Mesenchymal stem cell (in vitro differentiated cells and primary cell): ENCODE measurements at regions not wholly inside any gene's neighbourhood (a gene's known extent, or its start where the extent isn't known, plus 50 kb on each side); places are given as distances from the start of the nearest gene placed in this dataset.

Experiments
- DNase-seq: peaks from one replicate; pipeline ENCODE4 v3.0.0-alpha.2; 2013
- H2AFZ ChIP-seq: one replicate; pipeline ENCODE4 v1.6.1; 2013; ENCODE audit warnings: low read depth, mild to moderate bottlenecking, control low read depth, inconsistent platforms, low read length, moderate library complexity
- H2AK5ac ChIP-seq: 2 replicates; pipeline ENCODE4 v1.6.1; 2013; ENCODE audit warnings: low read length, moderate library complexity, mild to moderate bottlenecking, inconsistent platforms; ENCODE audit not compliant: severe bottlenecking
- H2BK120ac ChIP-seq: one replicate; pipeline ENCODE4 v1.6.1; 2013; ENCODE audit warnings: low read depth, mild to moderate bottlenecking, inconsistent platforms, low read length, moderate library complexity
- H2BK12ac ChIP-seq, 2 experiments: one replicate each; pipeline ENCODE4 v1.6.1; 2013; ENCODE audit warnings: inconsistent platforms in 2 of 2, low read length in 2 of 2, mild to moderate bottlenecking in 2 of 2, moderate library complexity in 2 of 2, control low read depth in 1 of 2
- H2BK15ac ChIP-seq: one replicate; pipeline ENCODE4 v1.6.1; 2013; ENCODE audit warnings: mild to moderate bottlenecking, low read depth, inconsistent platforms; ENCODE audit not compliant: poor library complexity, severe bottlenecking
- H2BK5ac ChIP-seq: 2 replicates; pipeline ENCODE4 v1.6.1; 2013; ENCODE audit warnings: low read depth, mild to moderate bottlenecking, low read length, control low read depth, inconsistent platforms; ENCODE audit not compliant: poor library complexity, severe bottlenecking
- H3K14ac ChIP-seq, 2 experiments: one replicate each; pipeline ENCODE4 v1.6.1; 2013; ENCODE audit warnings: inconsistent platforms in 2 of 2, low read length in 2 of 2, control low read depth in 1 of 2, mild to moderate bottlenecking in 1 of 2, moderate library complexity in 1 of 2
- H3K18ac ChIP-seq, 2 experiments: one replicate each; pipeline ENCODE4 v1.6.1; 2013; ENCODE audit warnings: inconsistent platforms in 2 of 2, low read length in 2 of 2, control low read depth in 1 of 2, low read depth in 1 of 2, mild to moderate bottlenecking in 1 of 2
- H3K23ac ChIP-seq, 2 experiments: one replicate each; pipeline ENCODE4 v1.6.1; 2013; ENCODE audit warnings: inconsistent platforms in 2 of 2, low read length in 2 of 2, mild to moderate bottlenecking in 2 of 2, moderate library complexity in 2 of 2, control low read depth in 1 of 2
- H3K27ac ChIP-seq: 2 replicates; pipeline ENCODE4 v1.5.1; 2013; ENCODE audit warnings: mild to moderate bottlenecking, moderate library complexity, low read length, control low read depth, inconsistent platforms; ENCODE audit not compliant: poor library complexity, severe bottlenecking
- H3K27me3 ChIP-seq, 2 experiments: 2 replicates each; pipeline versions ENCODE4 v1.6.1 to v1.7.0; 2013; ENCODE audit warnings: low read length in 2 of 2, mild to moderate bottlenecking in 2 of 2, moderate library complexity in 2 of 2, control low read depth in 1 of 2, inconsistent platforms in 1 of 2; ENCODE audit not compliant: control insufficient read depth in 1 of 2, insufficient read depth in 1 of 2
- H3K36me3 ChIP-seq, 2 experiments: 2 replicates each; pipeline versions ENCODE4 v1.6.1 to v1.7.0; 2013; ENCODE audit warnings: low read length in 2 of 2, control low read depth in 1 of 2, inconsistent platforms in 1 of 2, low read depth in 1 of 2, mild to moderate bottlenecking in 1 of 2; ENCODE audit not compliant: insufficient read depth in 2 of 2, control insufficient read depth in 1 of 2
- H3K4ac ChIP-seq, 2 experiments: one replicate each; pipeline ENCODE4 v1.6.1; 2013; ENCODE audit warnings: inconsistent platforms in 2 of 2, low read length in 2 of 2, mild to moderate bottlenecking in 2 of 2, moderate library complexity in 2 of 2, control low read depth in 1 of 2, low read depth in 1 of 2
- H3K4me1 ChIP-seq: 2 replicates; pipeline ENCODE4 v1.6.1; 2013; ENCODE audit warnings: low read depth, low read length, control low read depth; ENCODE audit not compliant: control insufficient read depth, insufficient read depth
- H3K4me2 ChIP-seq: 2 replicates; pipeline ENCODE4 v1.6.1; 2013; ENCODE audit warnings: low read length, mild to moderate bottlenecking, inconsistent platforms; ENCODE audit not compliant: poor library complexity, severe bottlenecking
- H3K4me3 ChIP-seq, 2 experiments: 2 replicates each; pipeline versions ENCODE4 v1.5.1 to v1.7.0; 2013; ENCODE audit warnings: low read length in 2 of 2, mild to moderate bottlenecking in 2 of 2, control low read depth in 1 of 2, low read depth in 1 of 2; ENCODE audit not compliant: insufficient read depth in 1 of 2
- H3K79me1 ChIP-seq: replicated peaks from 2 replicates; pipeline ENCODE4 v1.6.1; 2013; ENCODE audit warnings: mild to moderate bottlenecking, control low read depth, low read length, inconsistent platforms; ENCODE audit not compliant: poor library complexity, severe bottlenecking
- H3K9ac ChIP-seq: 2 replicates; pipeline ENCODE4 v1.7.0; 2013; ENCODE audit warnings: mild to moderate bottlenecking, low read length, moderate library complexity
- H3K9me3 ChIP-seq: 2 replicates; pipeline ENCODE4 v1.7.0; 2013; ENCODE audit warnings: mild to moderate bottlenecking, low read length; ENCODE audit not compliant: control insufficient read depth
- H4K8ac ChIP-seq: one replicate; pipeline ENCODE4 v1.6.1; 2013; ENCODE audit warnings: inconsistent platforms, mild to moderate bottlenecking, low read length, moderate library complexity
- H4K91ac ChIP-seq: one replicate; pipeline ENCODE4 v1.6.1; 2013; ENCODE audit warnings: mild to moderate bottlenecking, low read length, inconsistent platforms
- whole genome bisulfite sequencing: methylation state at CpG from one replicate; pipeline ENCODE4 v1.1.7; 2013; ENCODE audit warnings: mixed read lengths; 5-methylcytosine and 5-hydroxymethylcytosine counted together

DNA sequence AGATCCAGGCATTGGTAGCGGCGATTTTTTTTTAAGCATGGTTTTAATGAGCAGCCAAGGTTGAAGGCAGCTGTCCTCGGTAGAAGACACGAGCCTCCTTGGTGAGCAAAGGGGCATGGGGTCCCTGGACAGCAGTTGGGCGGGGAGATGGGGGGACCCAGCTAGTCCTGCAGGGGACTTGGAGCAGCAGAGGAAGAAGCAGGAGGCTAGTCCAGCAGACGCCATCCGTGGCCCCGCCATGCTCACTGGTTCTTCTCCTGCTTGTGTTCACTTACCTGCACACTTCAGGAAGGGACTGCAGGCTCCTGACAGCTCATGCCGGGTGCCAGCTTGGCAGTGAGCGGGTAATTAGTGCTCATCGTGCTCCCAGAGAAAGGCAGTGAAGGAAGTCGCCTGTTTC, 130.2 kb upstream of the CDH5 start:
- Histone ChIP-seq H2BK15ac (no peak overlapping the region), H3K4me3 (no peak overlapping the region), H2BK5ac (no peak overlapping the region), H2BK12ac (no peak overlapping the region), H2AFZ (no peak overlapping the region), H3K4me1 (no peaks in the 10 kb centered on the region), H3K9me3 (peaks cover 10% of the 10 kb centered on the region), H3K9ac (no peak overlapping the region), H4K91ac (no peak overlapping the region), H2BK120ac (no peak overlapping the region), H3K79me1 (no peaks in the 10 kb centered on the region), H3K14ac (peak overlapping the region in 1 of 2 experiments; percentile 36), H3K4ac (no peak overlapping the region), H3K4me2 (no peak overlapping the region), H3K27ac (no peak overlapping the region), H2AK5ac (no peak overlapping the region), H3K23ac (no peak overlapping the region), H3K18ac (peak overlapping the region in 1 of 2 experiments; percentile 16), H3K27me3 (peaks cover 9 to 16% of the 10 kb centered on the region in 2 experiments), H3K36me3 (no peaks in the 10 kb centered on the region), H4K8ac (no peak overlapping the region)
- DNase-seq = no peak
- 92% methylated on average over 12 of the region's 12 CpGs for WGBS

- Histone ChIP-seq H3K4me3 (no peak overlapping the region), H3K18ac (peak overlapping the region in 1 of 2 experiments; percentile 4), H3K27ac (no peak overlapping the region), H3K14ac (no peak overlapping the region), H2AK5ac (no peak overlapping the region), H2BK12ac (no peak overlapping the region), H3K27me3 (peaks cover 22 to 26% of the 10 kb centered on the region in 2 experiments), H3K23ac (no peak overlapping the region), H3K9ac (no peak overlapping the region), H3K36me3 (no peaks in the 10 kb centered on the region), H3K4ac (no peak overlapping the region), H3K4me2 (no peak overlapping the region), H2BK120ac (peak overlapping the region; percentile 11), H2BK15ac (peak overlapping the region; percentile 40), H3K4me1 (no peaks in the 10 kb centered on the region), H4K91ac (no peak overlapping the region), H3K79me1 (no peaks in the 10 kb centered on the region), H2AFZ (no peak overlapping the region), H4K8ac (no peak overlapping the region), H3K9me3 (no peaks in the 10 kb centered on the region), H2BK5ac (no peak overlapping the region)
- DNase-seq = no peak
- WGBS = 80% methylated on average over 9 of the region's 9 CpGs
Measured at GRCh38 chr16:66231452-66232160, 134.9 kb upstream of the CDH5 start.

- H3K27ac ChIP-seq = no peak overlapping the region
- no peak overlapping the region for H3K23ac ChIP-seq
- H3K4me1 ChIP-seq = no peaks in the 10 kb centered on the region
- H3K4ac ChIP-seq = no peak overlapping the region
- no peak overlapping the region for H3K18ac ChIP-seq
- no peaks in the 10 kb centered on the region for H3K36me3 ChIP-seq
- H2BK120ac ChIP-seq = no peak overlapping the region
- no peaks in the 10 kb centered on the region for H3K9me3 ChIP-seq
- no peak overlapping the region for H3K14ac ChIP-seq
- 96% methylated on average over 4 of the region's 4 CpGs for WGBS
- no peak overlapping the region for H2AK5ac ChIP-seq
- H4K91ac ChIP-seq = no peak overlapping the region
- no peak overlapping the region for H2AFZ ChIP-seq
- H3K79me1 ChIP-seq = no peaks in the 10 kb centered on the region
- no peak overlapping the region for H3K9ac ChIP-seq
- H2BK5ac ChIP-seq = no peak overlapping the region
- no peak overlapping the region for H4K8ac ChIP-seq
- peaks cover 22% of the 10 kb centered on the region in 2 experiments for H3K27me3 ChIP-seq
- H2BK12ac ChIP-seq = no peak overlapping the region
- H3K4me2 ChIP-seq = no peak overlapping the region
- H2BK15ac ChIP-seq = no peak overlapping the region
- no peak overlapping the region for H3K4me3 ChIP-seq
- DNase-seq = no peak
Measured at GRCh38 chr16:66229651-66230050, 136.8 kb upstream of the CDH5 start.

- Histone ChIP-seq H3K4me3 (no peak overlapping the region), H3K23ac (no peak overlapping the region), H3K4ac (no peak overlapping the region), H3K79me1 (no peaks in the 10 kb centered on the region), H3K4me2 (no peak overlapping the region), H2AK5ac (no peak overlapping the region), H2BK5ac (no peak overlapping the region), H2BK15ac (no peak overlapping the region), H3K27me3 (peaks cover 21 to 22% of the 10 kb centered on the region in 2 experiments), H3K9me3 (no peaks in the 10 kb centered on the region), H4K8ac (no peak overlapping the region), H4K91ac (no peak overlapping the region), H3K9ac (no peak overlapping the region), H3K27ac (no peak overlapping the region), H3K36me3 (no peaks in the 10 kb centered on the region), H2AFZ (no peak overlapping the region), H3K4me1 (no peaks in the 10 kb centered on the region), H3K14ac (no peak overlapping the region), H2BK12ac (no peak overlapping the region), H3K18ac (peak overlapping the region in 1 of 2 experiments; percentile 52), H2BK120ac (no peak overlapping the region)
- DNase-seq = peak; percentile 67
- 49% methylated on average over 6 of the region's 7 CpGs for WGBS
Measured at GRCh38 chr16:66228792-66229191, 137.7 kb upstream of the CDH5 start.
